T-helper 2 cell treated with Interferon-gamma antibody and Interleukin-4, amounts not matched to agents 100 ng/mL and 5 ng/mL, for 36 hours (primary cell): ENCODE measurements at regions not wholly inside any gene's neighbourhood (a gene's known extent, or its start where the extent isn't known, plus 50 kb on each side); places are given as distances from the start of the nearest gene placed in this dataset.
"Not testable (repeated sequence)": the region's sequence is repeated elsewhere in the genome, so short reads cannot be mapped to it uniquely, and the experiment has no call there.

ENCODE experiments used
- intact Hi-C: fragments of 100-400 bp; cut with micrococcal nuclease; formaldehyde crosslinking; loops from one replicate; pipeline ENCODE4 v1.15.1; 2023

GRCh38 chr3:106425916-106426315 is 557.1 kb upstream of the CBLB start:
- intact Hi-C loops = loop anchor here (10.0 kb wide), 1 partner anchor 251 kb away; no protein-coding TSS in a partner anchor

- intact Hi-C loops = loop anchor here (10.0 kb wide), 1 partner anchor 254 kb away; no protein-coding TSS in a partner anchor
Observed at GRCh38 chr3:106428565-106428994, 559.8 kb upstream of the CBLB start.

DNA sequence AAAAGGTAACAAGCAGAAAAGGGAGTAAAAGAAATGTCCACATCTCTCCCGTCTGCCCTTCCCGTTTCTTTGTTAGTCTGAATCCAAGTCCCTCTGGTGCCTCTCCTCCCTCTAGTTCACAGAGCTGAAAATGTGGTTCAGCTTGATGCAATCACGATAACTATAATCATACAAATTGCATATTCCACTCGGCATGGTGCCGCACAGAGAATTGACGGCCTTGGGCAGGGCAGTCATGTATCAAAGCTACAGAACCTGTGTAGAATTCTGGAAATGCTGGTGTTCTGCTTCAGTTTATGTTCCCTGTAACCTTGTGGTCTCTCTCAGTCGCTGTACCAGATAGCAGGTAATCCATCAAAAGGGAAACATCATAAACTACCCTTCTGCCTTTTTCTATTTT is 562.9 kb upstream of the CBLB start:
- intact Hi-C loops = no loop called here

- intact Hi-C loops = no loop called here
Observed at GRCh38 chr3:106435899-106436453, 567.2 kb upstream of the CBLB start.

GRCh38 chr3:106438887-106439286 is 570.1 kb upstream of the CBLB start:
- intact Hi-C loops = no loop called here

GRCh38 chr3:106440672-106441071 is 571.9 kb upstream of the CBLB start:
- intact Hi-C loops = no loop called here

DNA sequence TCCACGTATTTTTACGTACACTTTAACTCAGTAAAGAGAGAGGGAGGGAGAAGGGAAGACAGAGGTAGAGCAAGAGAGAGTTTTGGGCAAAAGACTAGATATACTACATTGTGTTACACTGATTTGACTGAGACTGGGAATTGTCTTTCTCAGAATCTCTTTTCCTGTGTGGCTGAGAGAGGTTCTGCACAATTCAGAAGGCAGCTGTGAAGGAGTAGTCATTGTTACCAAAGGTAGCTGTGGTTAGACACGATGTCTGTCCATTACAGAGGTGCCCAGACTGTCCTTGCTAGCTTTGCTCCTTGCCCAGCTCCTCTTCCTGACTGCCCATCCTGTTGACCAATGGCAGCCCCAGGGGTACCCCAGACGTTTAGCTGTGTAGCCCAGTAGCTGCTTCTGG is 577.5 kb upstream of the CBLB start:
- intact Hi-C loops = no loop called here

- intact Hi-C loops = no loop called here
Observed at GRCh38 chr3:106447723-106448301, 579.0 kb upstream of the CBLB start.

DNA sequence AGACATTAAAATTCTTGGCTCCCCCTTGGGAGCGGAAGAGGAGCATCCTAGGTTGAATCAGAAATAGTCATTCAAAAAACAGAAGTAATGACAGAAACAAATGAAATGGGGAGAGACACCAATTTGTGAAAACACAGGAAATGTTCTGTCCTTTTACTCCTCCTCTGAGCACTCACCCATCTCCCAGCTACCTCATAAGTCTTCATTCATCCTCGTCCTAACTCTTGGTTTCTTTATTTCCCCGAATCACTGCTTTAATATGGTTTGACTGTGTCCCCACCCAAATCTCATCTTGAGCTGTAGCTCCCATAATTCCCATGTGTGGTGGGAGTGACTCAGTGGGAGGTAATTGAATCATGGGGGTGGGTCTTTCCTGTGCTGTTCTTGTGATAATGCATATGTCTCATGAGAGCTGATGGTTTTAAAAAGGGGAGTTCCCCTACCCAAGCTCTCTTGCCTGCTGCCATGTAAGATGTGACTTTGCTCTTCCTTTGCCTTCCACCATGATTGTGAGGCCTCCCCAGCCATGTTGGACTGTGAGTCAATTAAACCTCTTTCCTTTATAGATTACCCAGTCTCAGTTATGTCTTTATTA is 579.7 kb upstream of the CBLB start:
- intact Hi-C loops = not testable (repeated sequence)

DNA sequence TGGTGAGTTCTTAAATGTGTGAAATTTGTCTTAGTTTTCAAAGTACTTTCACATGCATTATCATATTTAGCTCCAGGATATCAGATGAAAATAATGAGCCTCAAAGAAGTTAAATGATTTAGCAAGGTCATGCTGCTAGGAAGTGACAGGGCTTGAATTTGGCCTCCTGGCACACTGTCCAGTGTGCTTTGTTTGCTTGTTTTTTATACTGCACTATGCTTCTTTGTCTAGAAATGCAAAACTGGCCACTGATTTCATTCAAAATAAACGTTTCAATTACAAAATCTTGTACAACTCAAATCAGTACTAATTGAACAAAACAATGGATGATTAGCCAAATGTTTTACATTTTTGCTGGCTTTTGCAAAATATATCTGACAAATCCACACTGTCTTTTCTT is 583.3 kb upstream of the CBLB start:
- intact Hi-C loops = no loop called here

GRCh38 chr3:106454497-106454896 is 585.7 kb upstream of the CBLB start:
- intact Hi-C loops = no loop called here

DNA sequence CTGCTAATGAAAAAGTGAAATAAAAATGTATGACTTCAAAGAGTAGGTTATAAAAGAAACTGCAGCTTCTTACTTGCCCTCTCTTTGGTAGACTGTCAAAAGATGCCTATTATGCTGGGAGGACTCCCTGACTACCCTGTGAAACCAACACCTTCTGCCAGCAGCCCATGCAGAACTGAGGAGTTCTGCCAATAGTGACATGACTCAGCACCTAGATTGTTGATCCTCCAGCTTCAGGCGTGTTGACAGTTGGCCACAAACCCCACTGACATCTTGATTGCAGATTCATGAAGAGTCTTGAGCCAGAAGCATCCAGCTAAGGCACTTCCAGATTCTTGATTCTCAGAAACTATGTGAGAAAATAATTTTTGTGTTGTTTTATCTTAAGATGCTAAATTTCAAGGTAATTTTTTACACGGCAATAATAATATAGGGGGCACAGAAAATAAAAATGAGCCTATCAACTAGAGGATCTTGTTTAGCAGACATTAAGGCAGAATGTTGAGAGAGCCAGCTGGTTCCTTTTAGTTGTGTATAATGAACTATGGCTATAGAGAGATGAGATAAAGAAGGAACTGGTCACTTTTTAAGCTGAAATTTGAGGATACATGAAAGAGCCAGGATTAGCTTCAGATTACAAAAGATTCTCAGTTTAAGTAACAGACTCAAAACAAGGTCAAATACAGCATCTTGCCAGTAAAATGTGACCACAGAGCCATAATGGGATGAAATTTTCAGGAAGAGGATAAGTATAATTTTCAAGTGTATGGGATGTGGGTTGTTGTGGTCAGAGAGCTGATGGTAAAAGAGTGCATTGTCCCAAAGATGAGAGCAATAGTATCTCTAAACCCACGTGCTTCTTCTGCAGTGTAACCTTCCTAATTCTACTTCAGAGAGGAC is 588.7 kb upstream of the CBLB start:
- intact Hi-C loops = no loop called here

- intact Hi-C loops = no loop called here
Observed at GRCh38 chr3:106458952-106459351, 590.1 kb upstream of the CBLB start.

GRCh38 chr3:106466881-106467280 is 598.1 kb upstream of the CBLB start:
- intact Hi-C loops = no loop called here

DNA sequence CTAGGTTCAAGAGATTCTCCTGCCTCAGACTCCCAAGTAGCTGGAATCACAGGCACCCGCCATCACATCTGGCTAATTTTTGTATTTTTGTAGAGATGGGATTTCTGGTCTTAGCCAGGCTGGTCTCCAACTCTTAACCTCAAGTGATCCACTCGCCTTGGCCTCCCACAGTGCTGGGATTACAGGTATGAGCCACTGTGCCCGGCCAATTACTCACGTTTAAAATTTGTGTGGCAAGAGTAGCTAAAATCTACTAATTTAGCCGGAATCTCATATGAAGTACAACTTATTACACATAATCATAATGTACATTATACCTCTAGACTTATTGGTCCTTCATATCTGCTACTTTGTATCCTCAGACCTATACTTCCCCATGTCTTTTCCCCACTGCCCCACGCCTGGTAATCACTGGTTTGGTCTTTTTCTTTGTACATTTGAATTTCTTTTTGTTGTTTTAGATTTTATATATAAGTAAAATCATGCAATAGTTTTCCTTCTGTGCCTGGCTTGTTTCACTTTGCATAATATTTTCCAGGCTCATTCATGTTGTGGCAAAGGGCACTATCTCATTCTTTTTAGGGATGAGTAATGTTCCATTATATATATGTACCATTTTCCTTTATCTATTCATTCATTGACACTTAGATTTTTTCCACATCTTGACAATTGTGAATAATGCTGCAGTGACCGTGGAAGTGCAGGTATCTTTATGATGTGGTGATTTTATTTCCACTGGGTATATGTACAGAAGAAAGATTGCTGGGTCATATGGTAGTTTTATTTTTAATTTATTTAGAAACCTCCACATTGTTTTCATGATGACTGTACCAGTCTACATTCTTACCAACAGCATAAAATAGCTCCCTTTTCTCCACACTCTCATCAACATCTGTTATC is 605.0 kb upstream of the CBLB start:
- intact Hi-C loops = no loop called here

DNA sequence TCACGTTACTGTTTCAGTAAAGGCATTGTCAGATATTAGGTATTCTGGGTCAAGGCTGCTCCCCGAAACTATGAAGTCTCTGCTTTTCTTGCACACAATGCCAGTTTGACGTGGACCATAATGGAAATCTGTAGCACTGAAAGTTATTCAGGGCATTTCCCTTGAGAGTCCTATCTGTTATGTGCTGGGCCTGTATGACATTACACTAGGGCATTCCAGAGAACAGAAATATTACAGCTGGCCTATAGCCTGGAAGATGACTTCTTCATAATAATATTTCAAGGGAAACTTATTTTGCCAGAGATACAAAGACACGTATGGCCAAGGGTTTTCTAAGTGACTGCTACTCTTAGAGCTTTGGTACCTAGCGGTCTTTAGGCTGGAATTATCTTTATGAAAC is 613.6 kb upstream of the CBLB start:
- intact Hi-C loops = no loop called here

GRCh38 chr3:106485217-106485616 is 616.4 kb upstream of the CBLB start:
- intact Hi-C loops = no loop called here

- intact Hi-C loops = no loop called here
Observed at GRCh38 chr3:106485802-106486201, 617.0 kb upstream of the CBLB start.

DNA sequence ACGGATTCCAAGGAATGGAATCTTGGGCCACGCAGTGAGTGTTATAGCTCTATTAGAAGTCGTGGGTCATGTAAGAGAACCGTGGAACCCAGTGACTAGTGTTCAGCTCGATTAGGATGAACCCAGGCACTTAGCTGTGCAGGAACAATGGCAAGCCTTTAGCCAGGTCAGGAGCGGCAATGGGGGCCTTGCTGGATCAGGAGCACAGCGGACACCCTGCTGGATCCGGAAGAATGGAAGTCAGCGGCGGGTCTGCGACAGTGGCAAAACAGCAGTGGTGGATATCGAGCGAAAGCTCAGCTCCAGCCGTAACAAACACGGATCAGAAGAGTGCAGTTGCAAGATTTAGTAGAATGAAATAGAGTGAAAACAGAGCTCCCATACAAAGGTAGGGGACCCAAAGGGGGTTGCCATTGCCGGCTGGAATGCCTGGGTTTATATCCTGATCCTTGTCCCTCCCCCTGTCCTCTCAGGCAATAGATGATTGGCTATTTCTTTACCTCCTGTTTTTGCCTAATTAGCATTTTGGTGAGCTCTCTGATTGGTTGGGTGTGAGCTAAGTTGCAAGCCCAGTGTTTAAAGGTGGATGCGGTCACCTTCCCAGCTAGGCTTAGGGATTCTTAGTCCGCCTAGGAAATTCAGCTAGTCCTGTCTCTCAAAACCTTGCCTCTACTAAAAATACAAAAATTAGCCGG is 618.3 kb upstream of the CBLB start:
- intact Hi-C loops = not testable (repeated sequence)

DNA sequence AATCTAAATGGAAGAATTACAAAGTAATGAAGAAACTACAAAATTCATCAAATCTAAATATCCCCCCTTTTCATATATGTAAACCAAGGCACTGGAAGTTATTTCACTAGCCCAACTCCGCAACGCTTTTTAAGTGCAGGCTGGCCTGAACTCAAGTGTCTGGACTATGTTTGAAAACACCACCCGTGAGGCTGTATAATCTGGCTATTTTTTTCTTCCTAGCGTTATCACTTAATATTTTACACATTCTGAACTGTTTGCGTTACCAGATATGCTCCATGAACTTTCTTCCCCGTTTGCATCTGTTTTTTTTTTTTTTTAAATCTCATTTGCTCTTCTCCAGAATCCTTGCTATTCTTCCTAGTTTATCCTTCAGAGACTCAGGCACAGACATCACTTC is 619.5 kb upstream of the CBLB start:
- intact Hi-C loops = no loop called here
